Stimulated activated CD4-positive, alpha-beta T cell treated with anti-CD3 and anti-CD28 coated beads, Interleukin-15, amount 100 ng/mL, for 1 hour (primary cell): ENCODE measurements at regions not wholly inside any gene's neighbourhood (a gene's known extent, or its start where the extent isn't known, plus 50 kb on each side); places are given as distances from the start of the nearest gene placed in this dataset.
"Not testable (repeated sequence)": the region's sequence is repeated elsewhere in the genome, so short reads cannot be mapped to it uniquely, and the experiment has no call there.

ENCODE experiments used
- DNase-seq, 2 donors: peaks; one replicate each; pipeline ENCODE4 v3.0.0-alpha.2; 2020; ENCODE audit warnings: low read depth in 1 of 2, low spot score in 1 of 2

- no peak for DNase-seq
These were observed 55.1 kb downstream of the TTC6 start for GRCh38 chr14:37650356-37651037.

DNA sequence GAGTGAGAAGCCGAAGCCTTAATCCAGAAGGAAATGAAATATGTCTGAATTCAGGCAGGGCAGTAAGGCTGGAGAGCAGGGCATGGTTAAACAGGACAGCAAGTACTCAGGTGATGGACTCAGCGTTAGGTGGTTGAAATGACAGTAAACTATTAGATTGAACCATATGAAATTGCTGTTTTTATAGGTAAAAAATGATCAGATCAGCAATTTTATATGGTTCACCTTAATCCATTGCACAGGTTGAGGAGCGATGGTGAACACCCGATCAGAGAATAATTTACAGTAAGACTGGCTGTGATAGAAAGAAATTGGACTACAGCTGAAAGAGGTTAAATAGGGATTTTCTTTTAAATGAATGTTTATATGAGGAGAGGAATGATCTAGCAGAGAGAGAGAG lies 56.6 kb downstream of the TTC6 start:
- no peak for DNase-seq

GRCh38 chr14:37655418-37655817 lies 60.0 kb downstream of the TTC6 start:
- DNase-seq: no peak

DNA sequence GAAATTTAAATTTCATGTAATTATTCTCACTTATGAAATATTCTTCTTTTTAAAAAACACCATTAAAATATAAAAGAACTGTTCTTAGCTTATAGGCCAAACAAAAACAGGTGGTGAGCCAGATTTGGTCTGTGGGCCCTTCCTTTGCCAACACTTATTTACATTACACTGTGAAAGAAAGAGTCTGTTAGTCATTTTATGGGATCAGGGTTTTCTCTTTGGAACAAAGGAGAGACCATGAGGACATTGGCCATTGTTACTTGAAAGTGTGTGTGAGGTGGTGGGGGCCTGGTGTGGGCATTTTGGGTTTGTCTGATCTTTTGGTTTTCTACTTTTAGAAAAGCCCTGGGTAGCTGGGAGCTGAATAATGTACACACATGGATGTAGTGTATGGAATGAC lies 62.7 kb downstream of the TTC6 start:
- DNase-seq: no peak

- DNase-seq: no peak
These were observed 68.1 kb downstream of the TTC6 start for GRCh38 chr14:37663498-37663897.

DNA sequence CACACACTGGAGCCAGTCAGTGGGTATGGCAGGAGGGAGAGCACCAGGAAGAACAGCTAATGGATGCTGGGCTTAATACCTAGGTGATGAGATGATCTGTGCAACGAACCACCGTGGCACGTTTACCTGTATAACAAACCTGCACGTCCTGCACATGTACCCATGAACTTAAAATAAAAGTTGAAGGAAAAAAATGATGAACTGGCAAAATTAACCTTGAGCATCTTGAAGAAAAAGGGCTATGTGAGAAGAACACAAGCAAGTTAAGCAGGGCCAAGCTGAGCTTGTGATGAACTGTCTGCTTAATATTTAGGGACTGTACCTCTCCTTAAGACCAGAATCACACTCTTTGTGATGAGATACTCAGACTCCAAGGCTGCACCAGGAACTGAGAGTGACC lies 70.0 kb downstream of the TTC6 start:
- DNase-seq: no peak

DNA sequence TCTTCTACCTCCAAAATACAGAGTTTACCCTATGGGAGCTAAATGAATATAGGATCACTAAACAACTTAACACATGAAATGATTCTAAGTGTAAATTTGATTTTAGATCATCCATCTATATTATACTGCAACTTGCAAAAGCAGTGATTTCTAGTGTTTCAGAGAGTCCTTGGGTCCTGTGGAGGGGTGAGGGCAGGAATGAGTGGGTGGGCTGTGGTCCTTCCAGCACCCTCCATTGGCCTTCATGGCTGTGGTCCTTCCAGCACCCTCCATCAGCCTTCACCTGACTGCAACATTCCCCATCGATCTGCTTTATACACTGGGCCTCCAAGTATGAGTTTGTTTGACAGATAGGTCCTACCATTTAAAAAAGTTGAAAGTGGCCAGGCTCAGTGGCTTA lies 70.5 kb downstream of the TTC6 start:
- DNase-seq: no peak

- DNase-seq: no peak
These were observed 73.2 kb downstream of the TTC6 start for GRCh38 chr14:37668646-37669045.

DNA sequence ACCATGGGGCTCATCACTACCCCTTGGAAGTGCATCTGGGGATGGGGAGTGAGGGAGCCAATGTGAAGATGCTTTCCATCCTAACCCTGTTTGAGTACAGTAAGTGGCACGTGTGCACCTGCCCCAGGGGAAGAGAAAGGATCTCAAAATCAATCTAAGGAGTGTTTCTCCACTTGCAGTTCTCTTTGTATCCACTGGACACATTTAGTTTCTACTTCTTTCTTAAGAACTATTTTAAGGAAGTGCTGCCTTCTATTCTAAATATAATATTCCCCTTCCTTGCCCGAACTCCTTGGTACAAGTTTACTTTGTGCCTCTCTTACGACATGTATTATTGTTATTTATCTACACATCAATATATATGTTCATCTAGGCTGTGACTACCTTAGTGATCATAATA lies 73.8 kb downstream of the TTC6 start:
- DNase-seq: no peak

GRCh38 chr14:37673439-37673838 lies 78.0 kb downstream of the TTC6 start:
- DNase-seq: no peak

DNA sequence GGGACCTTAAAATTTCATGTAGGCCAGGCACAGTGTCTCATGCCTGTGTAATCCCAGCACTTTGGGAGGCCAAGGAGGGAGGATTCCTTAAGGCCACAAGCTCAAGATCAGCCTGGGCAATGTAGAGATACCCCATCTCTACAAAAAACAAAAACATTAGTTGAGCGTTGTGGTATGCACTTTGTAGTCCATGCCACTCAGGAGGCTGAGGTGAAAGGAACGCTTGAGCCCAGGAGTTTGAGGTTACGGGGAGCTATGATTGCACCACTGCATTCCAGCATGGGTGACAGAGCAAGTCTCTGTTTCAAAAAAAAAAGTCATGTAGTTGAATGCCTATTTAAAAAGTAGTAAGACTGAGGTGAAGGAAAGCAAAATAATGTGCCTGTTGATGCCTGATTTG lies 83.5 kb downstream of the TTC6 start:
- DNase-seq: no peak

GRCh38 chr14:37681486-37681885 lies 86.1 kb downstream of the TTC6 start:
- DNase-seq: no peak

GRCh38 chr14:37692680-37693079 lies 97.3 kb downstream of the TTC6 start:
- not testable (repeated sequence) for DNase-seq

DNA sequence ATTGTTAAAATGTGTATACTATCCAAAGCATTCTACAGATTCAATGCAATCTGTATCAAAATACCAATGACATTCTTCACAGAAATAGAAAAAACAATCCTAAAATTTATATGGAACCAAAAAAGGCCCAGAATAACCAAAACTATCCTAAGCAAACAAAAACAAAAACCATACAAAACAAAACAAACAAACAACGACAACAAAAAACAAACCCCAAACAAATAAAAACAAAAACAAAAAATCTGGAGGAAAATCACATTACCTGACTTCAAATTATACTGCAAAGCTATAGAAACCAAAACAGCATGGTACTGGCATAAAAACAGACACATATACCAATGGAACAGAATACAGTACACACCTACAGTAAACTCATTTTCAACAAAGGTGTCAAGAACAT lies 98.0 kb downstream of the TTC6 start:
- not testable (repeated sequence) for DNase-seq

DNA sequence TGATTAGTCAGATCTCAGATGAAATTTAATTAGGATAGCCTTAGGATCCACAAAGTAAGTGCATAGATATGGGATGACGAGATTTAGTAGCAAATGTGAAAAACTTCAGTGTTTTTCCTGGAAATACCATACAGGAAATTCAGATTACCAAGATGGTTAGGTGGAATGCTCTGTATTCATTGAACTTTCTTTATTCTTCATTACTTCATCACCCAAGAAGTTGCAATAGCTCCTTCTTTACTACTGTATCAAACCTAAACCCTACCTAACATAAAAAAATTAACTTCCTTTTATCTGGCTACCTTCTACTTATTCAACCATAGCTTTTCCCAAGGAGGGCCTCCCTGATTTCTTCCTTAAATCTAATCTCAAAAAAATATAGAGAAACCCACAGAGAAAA lies 100.4 kb downstream of the TTC6 start:
- no peak for DNase-seq

DNA sequence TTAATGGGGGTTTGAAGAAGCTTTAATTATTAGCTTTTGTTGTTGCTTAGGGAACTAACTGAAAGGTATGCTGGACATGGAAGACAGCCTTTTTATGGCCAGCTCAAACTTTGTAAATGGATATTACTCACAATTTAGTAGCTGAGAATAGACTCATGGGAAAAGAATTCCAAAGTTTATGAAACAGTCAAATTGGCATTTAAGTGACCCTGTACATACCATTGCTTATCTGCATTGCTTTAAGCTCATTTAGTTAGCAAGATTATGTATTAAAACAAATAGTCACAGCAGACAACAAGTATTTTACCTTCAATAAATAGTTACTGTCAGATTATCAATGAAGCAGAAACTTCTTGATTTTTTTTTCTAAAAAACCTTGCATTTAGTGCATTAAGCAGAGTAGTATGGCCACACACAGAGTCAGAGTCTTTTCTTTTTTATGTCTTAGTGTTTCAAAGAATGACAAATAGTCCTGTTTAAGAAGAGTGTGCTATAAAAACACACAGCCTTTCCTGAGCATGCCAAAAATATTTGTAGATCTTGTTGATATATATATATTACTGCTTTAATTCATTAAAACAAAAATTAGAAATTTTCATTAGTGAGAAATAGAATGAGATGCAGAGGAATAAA lies 102.2 kb downstream of the TTC6 start:
- no peak for DNase-seq

DNA sequence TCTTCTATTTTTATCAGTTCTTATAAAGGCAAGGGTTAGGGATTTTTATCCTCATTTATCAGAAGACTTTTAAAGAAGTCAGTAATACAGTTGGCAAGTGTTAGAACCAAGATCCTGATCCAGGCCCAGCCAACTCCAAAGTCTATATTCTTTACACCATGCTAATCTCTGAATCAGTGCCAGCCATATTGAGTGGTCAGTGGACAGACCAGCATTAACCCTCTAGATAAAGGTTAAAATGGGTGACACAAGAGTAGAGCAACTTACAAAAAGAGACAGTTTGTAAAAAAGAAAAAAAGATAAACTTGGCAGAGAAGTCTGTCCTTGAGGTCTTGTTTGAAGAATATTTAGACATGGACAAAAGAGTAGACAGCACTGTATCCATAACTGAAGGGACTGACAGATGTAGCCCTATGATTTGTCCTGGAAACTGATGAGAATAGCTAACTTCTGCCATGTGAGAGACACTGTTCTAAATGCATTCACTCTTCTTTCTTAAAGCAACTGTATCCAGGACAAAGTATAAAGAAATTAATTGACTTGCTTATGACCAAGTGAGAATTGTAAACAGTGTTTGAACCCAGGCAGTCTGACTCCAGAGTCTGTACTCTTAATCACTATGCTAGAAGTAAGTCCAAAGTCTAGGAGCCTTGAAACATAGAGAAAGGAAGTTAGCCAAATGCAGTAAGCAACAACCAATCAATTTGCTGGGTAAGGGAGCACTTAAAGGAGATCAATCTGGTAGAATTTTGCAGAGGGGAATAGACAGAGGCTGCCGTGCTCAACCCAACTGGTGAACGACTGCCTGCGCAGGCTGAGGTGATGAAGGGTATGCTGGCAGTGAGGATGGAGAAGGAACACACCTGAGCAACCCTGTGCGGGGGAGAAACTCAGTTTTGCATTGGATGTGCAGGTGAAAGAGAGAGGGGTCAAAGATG lies 103.7 kb downstream of the TTC6 start:
- no peak for DNase-seq

- DNase-seq: no peak
These were observed 112.3 kb downstream of the TTC6 start for GRCh38 chr14:37707716-37708115.

GRCh38 chr14:37708481-37708880 lies 113.1 kb downstream of the TTC6 start:
- no peak for DNase-seq

DNA sequence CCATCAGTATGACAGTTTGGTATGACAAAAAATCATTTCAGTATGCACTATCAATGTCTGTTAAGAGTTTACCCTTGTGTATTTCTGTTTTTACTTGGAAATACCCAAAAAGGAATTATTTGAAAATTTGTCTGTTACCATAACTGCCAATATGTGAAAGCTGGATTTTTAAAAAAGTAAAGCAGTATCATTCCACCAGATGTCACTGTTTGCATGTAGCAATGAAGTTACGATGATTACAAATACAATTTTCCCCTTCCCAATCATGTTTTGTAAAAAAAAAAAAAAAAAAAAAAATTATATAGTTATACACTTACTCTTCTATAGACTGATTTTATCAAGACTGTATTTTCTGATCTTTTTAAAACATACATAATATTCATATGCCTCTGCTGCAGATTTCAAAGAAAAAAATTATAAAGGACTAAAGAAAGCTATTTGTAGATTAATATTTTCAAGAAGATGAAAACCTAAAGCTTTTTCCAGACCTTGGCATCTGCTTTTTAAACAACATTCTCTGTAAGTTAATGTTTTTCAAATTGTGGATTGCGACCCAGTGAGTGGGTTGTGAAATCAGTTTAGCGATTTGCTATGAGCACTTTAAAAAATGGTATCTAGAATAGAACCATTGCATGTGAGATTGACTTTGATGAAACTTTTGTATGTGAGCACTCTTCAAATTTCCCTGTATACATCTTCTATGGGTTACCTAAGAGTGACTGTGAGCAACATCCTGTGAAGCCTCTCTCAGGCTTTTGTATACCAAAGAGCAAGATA lies 114.2 kb downstream of the TTC6 start:
- DNase-seq: no peak

- DNase-seq: no peak
These were observed 116.0 kb downstream of the TTC6 start for GRCh38 chr14:37711356-37711830.
